ENCODE measurements at regions not wholly inside any gene's neighbourhood (a gene's known extent, or its start where the extent isn't known, plus 50 kb on each side); places are given as distances from the start of the nearest gene placed in this dataset.

- no peak for DNase-seq
Measured at GRCh38 chr7:132666774-132667172, 90.5 kb upstream of the PLXNA4 start.

- no peak for DNase-seq
Measured at GRCh38 chr7:132666071-132666773, 90.0 kb upstream of the PLXNA4 start.

GRCh38 chr7:132656846-132657776 lies 80.8 kb upstream of the PLXNA4 start:
- DNase-seq: no peak

GRCh38 chr7:132656341-132656740 lies 80.1 kb upstream of the PLXNA4 start:
- DNase-seq: no peak

- peak; percentile 23 for DNase-seq
Measured at GRCh38 chr7:132655131-132655727, 79.0 kb upstream of the PLXNA4 start.

GRCh38 chr7:132654150-132654549 lies 77.9 kb upstream of the PLXNA4 start:
- DNase-seq: no peak

GRCh38 chr7:132653366-132653930 lies 77.2 kb upstream of the PLXNA4 start:
- DNase-seq: no peak

GRCh38 chr7:132652507-132652906 lies 76.2 kb upstream of the PLXNA4 start:
- no peak for DNase-seq

- DNase-seq: no peak
Measured at GRCh38 chr7:132650498-132650897, 74.2 kb upstream of the PLXNA4 start.

GRCh38 chr7:132647311-132647710 lies 71.0 kb upstream of the PLXNA4 start:
- DNase-seq: no peak

GRCh38 chr7:132646052-132646451 lies 69.8 kb upstream of the PLXNA4 start:
- DNase-seq: no peak

- no peak for DNase-seq
Measured at GRCh38 chr7:132643302-132643701, 67.0 kb upstream of the PLXNA4 start.

- no peak for DNase-seq
Measured at GRCh38 chr7:132641238-132641637, 65.0 kb upstream of the PLXNA4 start.

- no peak for DNase-seq
Measured at GRCh38 chr7:132639983-132640382, 63.7 kb upstream of the PLXNA4 start.

GRCh38 chr7:132638000-132638399 lies 61.7 kb upstream of the PLXNA4 start:
- DNase-seq: no peak

GRCh38 chr7:132636581-132636980 lies 60.3 kb upstream of the PLXNA4 start:
- DNase-seq: no peak

- DNase-seq: no peak
Measured at GRCh38 chr7:132635127-132635526, 58.9 kb upstream of the PLXNA4 start.

- no peak for DNase-seq
Measured at GRCh38 chr7:132630834-132631233, 54.6 kb upstream of the PLXNA4 start.

Data from activated naive CD4-positive, alpha-beta T cell treated with anti-CD3 and anti-CD28 coated beads, Interleukin-2, amount 50 U/mL, for 16 hours (primary cell).